T47D (cell line): ENCODE measurements at regions not wholly inside any gene's neighbourhood (a gene's known extent, or its start where the extent isn't known, plus 50 kb on each side); places are given as distances from the start of the nearest gene placed in this dataset.

ENCODE experiments used
- DNase-seq, 2 experiments: peaks; one replicate each; pipeline versions ENCODE4 v3.0.0 to v3.0.0-alpha.2; 2011 to 2012; ENCODE audit warnings: low read depth in 1 of 2, low spot score in 1 of 2
- JUND ChIP-seq: IDR thresholded peaks from 2 replicates; pipeline ENCODE4 v1.6.1; 2012; ENCODE audit warnings: low read depth
- in situ Hi-C: cut with HindIII; loops from 2 replicates; pipeline ENCODE4 v1.10.0; 2016; ENCODE audit warnings: low sequenced_read_pairs, low pct_unique_long_range_greater_than_20kb

- no peak for DNase-seq
- TF ChIP-seq JUND: no peak
- in situ Hi-C loops: no loop called here
Measured at GRCh38 chr3:99355465-99355864, 282.9 kb upstream of the COL8A1 start.

- in situ Hi-C loops: no loop called here
- DNase-seq: no peak
- TF ChIP-seq JUND: no peak
Measured at GRCh38 chr3:99352811-99353210, 285.6 kb upstream of the COL8A1 start.

- in situ Hi-C loops: no loop called here
- peak in 1 of 2 experiments; percentile 10 for DNase-seq
- no peak for TF ChIP-seq JUND
Measured at GRCh38 chr3:99351122-99351521, 287.3 kb upstream of the COL8A1 start.

DNA sequence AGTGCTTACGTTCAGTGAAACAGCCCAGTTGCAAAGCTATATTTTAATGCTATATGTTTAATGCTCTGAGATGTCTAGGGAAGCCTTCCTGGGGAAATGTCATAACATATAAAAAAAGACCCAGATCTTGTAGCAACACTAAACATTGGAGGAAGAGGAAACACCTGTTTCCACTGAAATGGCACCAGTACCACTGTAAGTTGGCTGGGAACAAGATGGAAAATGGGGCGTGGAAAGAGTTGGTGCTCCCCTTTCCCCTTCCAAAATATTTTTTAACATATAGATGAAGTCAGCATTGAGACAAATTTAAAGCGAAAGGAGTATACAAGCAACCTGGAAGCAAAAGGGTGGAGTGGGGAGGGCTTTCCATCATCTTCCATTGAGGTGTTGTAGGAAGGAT, 289.9 kb upstream of the COL8A1 start:
- TF ChIP-seq JUND: no peak
- in situ Hi-C loops: no loop called here
- DNase-seq: no peak

- in situ Hi-C loops: no loop called here
- TF ChIP-seq JUND: no peak
- DNase-seq: no peak
Measured at GRCh38 chr3:99344216-99344615, 294.2 kb upstream of the COL8A1 start.

DNA sequence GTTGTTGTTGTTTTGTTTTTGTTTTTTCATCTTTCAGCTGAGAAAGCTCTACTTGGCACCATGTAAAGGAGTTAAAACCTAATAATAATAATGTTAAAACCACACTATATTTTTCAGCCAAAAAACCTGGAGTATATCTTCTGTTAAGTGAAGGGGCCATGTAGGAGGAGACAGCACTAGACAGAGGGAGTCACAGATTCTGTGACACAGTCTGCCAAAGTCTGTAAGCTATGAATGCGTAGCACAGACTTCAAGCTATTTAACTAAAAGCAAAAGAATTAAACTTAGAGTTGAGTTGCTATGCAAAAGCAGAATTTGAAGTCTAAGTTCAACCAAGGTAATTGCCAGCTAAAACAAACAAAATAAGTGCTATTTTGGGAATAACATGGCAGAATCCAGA, 296.0 kb upstream of the COL8A1 start:
- no peak for TF ChIP-seq JUND
- no peak for DNase-seq
- in situ Hi-C loops: no loop called here

DNA sequence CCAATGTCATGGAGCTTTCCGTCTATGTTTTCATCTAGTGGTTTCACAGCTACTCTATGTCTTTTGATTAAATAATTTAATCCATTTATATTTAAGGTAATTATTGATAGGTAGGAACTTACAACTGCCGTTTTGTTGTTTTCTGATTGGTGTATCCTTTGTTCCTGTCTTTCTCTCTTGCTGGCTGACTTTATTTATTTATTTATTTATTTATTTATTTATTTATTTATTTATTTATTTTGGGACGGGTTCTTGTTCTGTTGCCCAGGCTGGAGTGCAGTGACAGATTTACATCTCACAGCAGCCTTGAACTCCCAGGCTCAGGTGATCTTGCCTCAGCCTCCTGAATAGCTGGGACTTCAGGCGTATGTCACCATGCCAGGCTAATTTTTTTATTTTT, 299.2 kb upstream of the COL8A1 start:
- no peak for TF ChIP-seq JUND
- in situ Hi-C loops: no loop called here
- no peak for DNase-seq

- no peak for TF ChIP-seq JUND
- in situ Hi-C loops: no loop called here
- no peak for DNase-seq
Measured at GRCh38 chr3:99332718-99333117, 305.7 kb upstream of the COL8A1 start.

- DNase-seq: no peak
- in situ Hi-C loops: no loop called here
- TF ChIP-seq JUND: no peak
Measured at GRCh38 chr3:99332276-99332675, 306.1 kb upstream of the COL8A1 start.

DNA sequence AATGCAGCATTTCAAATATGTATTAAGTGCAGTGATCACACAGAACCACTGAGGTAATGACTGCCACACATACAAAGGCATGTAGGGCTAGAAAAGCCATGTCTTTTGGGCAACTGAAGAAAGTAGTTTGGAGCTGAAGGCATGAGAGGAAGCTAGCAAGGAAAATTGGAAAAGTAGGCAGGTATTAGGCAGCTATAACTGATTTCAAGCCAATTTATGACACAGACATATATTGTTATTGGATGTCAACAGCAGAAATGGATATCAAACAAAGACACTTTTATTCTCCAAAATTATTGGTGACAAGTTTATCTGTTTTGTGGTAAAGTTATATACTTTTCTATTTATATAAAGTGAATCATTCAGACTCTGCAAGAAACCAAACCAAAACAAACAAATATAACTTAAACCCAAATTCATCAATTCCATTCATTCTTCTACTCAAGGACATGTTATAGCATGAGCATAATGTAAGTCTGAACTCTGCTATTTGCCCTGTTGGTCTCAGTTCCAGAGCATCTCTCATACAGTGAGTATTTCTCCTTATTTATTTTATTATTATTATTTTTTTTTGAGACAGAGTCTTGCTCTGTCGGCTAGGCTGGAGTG, 307.4 kb upstream of the COL8A1 start:
- DNase-seq: no peak
- in situ Hi-C loops: no loop called here
- TF ChIP-seq JUND: no peak

DNA sequence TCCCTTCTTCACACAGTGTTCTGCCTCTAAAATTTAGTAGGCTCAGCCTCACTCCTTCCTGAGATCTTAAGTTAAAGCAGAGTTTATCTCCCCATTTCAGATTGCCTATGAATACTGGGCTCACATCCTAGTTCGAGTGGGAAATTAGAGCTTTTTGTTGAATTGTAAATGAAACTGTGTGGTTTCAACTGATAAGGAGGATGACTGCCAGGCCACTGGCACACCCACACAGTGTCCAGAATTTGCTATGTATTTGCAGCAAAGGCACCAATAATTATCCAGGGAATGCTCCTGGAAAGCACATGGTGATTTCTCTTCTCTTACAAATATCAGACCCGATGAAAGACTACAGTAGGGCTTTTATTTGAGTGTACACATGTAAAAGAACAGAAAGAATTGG, 308.1 kb upstream of the COL8A1 start:
- TF ChIP-seq JUND: no peak
- in situ Hi-C loops: no loop called here
- no peak for DNase-seq

DNA sequence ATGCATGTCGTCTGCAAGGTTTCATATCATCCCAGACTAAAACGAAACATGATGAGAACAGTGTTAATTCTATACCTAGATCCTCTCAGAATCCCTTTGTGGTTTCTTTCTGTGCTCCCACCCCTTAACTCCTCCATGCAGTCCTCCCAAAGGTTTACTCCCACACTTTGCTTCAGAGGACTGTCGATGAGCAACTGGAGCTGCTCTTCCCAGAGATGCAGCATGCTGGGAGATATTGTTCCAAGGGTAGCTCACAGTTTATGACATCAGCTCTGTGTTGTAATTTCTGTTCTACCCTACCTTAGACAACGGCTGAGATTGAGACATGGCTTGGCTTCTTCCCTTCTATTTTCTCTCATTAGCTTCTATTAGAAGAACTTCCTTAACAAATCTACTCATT, 313.0 kb upstream of the COL8A1 start:
- TF ChIP-seq JUND: no peak
- DNase-seq: no peak
- in situ Hi-C loops: no loop called here

DNA sequence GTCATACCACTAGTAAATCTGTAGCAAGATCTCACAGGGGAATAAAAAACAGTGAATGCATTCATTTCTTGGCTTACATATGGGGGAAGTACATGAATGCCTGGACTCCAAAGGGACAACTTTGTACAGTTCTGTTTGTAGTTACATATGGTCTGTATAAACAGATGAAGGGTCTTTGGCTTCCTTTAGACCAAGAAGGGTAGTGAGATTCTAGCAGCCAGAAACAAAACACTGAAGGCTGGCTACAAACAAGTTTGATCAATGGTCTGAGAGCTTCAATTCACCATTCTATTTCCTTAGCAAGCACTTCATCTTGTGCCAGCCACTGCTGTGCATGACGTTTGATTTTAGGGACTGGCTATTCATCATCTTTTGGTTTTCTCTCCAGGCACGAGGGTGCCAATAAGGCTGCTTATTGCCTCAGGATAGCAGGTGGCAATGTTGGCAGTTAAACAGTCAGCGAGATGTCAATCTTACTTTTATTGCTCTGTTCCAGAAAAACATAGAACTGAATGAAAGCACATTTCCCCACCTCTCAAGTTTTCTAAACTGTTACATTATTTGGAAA, 313.7 kb upstream of the COL8A1 start:
- TF ChIP-seq JUND: no peak
- in situ Hi-C loops: no loop called here

DNA sequence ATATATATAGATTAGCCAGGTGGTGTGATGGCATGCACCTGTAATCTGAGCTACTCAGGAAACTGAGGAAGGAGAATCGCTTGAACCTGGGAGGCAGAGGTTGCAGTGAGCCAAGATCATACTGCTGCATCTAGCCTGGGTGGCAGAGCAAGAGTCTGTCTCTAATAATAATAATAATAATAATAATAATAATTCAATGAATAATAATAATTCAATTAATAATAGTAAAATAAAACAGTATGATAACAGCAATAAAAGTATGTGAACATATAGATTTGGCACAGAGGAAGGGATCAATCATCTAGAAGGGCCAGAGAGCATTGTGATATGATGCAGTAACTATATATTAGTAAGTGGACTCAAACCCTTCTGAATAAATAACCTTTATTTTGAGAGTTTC, 314.5 kb upstream of the COL8A1 start:
- no peak for TF ChIP-seq JUND
- in situ Hi-C loops: no loop called here
- DNase-seq: no peak

More for the DNA sequence above, 313.7 kb upstream of the COL8A1 start:
- DNase-seq: peak in 1 of 2 experiments; percentile 4
